Amygdala (tissue), 56 donors: ENCODE measurements at regions not wholly inside any gene's neighbourhood (a gene's known extent, or its start where the extent isn't known, plus 50 kb on each side); places are given as distances from the start of the nearest gene placed in this dataset.
"Not testable (repeated sequence)": the region's sequence is repeated elsewhere in the genome, so short reads cannot be mapped to it uniquely, and the experiment has no call there.

ENCODE experiments used
- DNase-seq, 56 donors: peaks; one replicate each; lab custom pipeline; 2025; lab: John Stamatoyannopoulos, UW

GRCh38 chr4:86472377-86473019 is 112.6 kb upstream of the MAPK10 start:
- no peak for DNase-seq

GRCh38 chr4:86478151-86478550 is 116.0 kb upstream of the PTPN13 start:
- not testable (repeated sequence) for DNase-seq

- DNase-seq: no peak
These were observed 112.7 kb upstream of the PTPN13 start for GRCh38 chr4:86481440-86481839.

- DNase-seq: peak in 4 of 56 donors; percentile 1 to 13 (median 8)
These were observed 111.6 kb upstream of the PTPN13 start for GRCh38 chr4:86482306-86483172.

- DNase-seq: no peak
These were observed 111.0 kb upstream of the PTPN13 start for GRCh38 chr4:86483173-86483490.

GRCh38 chr4:86483773-86484172 is 110.3 kb upstream of the PTPN13 start:
- no peak for DNase-seq

- no peak for DNase-seq
These were observed 109.9 kb upstream of the PTPN13 start for GRCh38 chr4:86484241-86484640.

- DNase-seq: no peak
These were observed 106.3 kb upstream of the PTPN13 start for GRCh38 chr4:86487738-86488348.

- peak in 1 of 56 donors; percentile 2 for DNase-seq
These were observed 100.7 kb upstream of the PTPN13 start for GRCh38 chr4:86493460-86493859.

GRCh38 chr4:86496094-86497080 is 97.7 kb upstream of the PTPN13 start:
- DNase-seq: peak in 13 of 56 donors; percentile 2 to 47 (median 9)

GRCh38 chr4:86497131-86497530 is 97.0 kb upstream of the PTPN13 start:
- peak in 10 of 56 donors; percentile 2 to 38 (median 18) for DNase-seq

- DNase-seq: peak in 14 of 56 donors; percentile 2 to 58 (median 8)
These were observed 95.9 kb upstream of the PTPN13 start for GRCh38 chr4:86497980-86498862.

- DNase-seq: no peak
These were observed 95.3 kb upstream of the PTPN13 start for GRCh38 chr4:86498863-86499166.

- DNase-seq: no peak
These were observed 93.6 kb upstream of the PTPN13 start for GRCh38 chr4:86500527-86500926.

GRCh38 chr4:86502081-86502480 is 92.0 kb upstream of the PTPN13 start:
- no peak for DNase-seq

GRCh38 chr4:86506591-86506990 is 87.5 kb upstream of the PTPN13 start:
- DNase-seq: no peak

- no peak for DNase-seq
These were observed 85.7 kb upstream of the PTPN13 start for GRCh38 chr4:86508436-86508835.

- DNase-seq: no peak
These were observed 82.5 kb upstream of the PTPN13 start for GRCh38 chr4:86511590-86511989.

- DNase-seq: no peak
These were observed 81.5 kb upstream of the PTPN13 start for GRCh38 chr4:86512631-86513030.

- DNase-seq: not testable (repeated sequence)
These were observed 78.2 kb upstream of the PTPN13 start for GRCh38 chr4:86515963-86516362.
